ENCODE measurements at regions not wholly inside any gene's neighbourhood (a gene's known extent, or its start where the extent isn't known, plus 50 kb on each side); places are given as distances from the start of the nearest gene placed in this dataset.

DNA sequence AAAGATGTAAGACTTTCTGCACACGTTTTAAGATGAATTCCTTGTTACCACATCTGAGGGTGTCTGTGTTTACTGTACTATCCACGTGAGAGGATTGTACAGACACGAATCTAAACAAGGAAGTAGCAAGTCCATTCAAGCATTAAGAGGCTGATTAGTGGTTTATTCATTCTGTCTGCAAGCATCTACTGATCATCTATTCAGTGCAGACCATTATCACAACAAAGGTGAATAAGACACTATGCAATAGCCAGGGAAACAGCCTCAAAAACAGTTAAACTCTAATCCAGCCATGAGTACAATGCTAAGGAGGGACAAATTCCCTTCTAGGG, 111.6 kb upstream of the PZP start:
- TF ChIP-seq, protein P1, sequence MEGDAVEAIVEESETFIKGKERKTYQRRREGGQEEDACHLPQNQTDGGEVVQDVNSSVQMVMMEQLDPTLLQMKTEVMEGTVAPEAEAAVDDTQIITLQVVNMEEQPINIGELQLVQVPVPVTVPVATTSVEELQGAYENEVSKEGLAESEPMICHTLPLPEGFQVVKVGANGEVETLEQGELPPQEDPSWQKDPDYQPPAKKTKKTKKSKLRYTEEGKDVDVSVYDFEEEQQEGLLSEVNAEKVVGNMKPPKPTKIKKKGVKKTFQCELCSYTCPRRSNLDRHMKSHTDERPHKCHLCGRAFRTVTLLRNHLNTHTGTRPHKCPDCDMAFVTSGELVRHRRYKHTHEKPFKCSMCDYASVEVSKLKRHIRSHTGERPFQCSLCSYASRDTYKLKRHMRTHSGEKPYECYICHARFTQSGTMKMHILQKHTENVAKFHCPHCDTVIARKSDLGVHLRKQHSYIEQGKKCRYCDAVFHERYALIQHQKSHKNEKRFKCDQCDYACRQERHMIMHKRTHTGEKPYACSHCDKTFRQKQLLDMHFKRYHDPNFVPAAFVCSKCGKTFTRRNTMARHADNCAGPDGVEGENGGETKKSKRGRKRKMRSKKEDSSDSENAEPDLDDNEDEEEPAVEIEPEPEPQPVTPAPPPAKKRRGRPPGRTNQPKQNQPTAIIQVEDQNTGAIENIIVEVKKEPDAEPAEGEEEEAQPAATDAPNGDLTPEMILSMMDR (conservative IDR thresholded peaks at IDR 0.05; ENCODE audit: low read depth in 2 of 2): no peak
- no peak for TF ChIP-seq JUNB (IDR thresholded peaks at IDR 0.05; ENCODE audit: unreplicated experiment)
- TF ChIP-seq, protein P2, sequence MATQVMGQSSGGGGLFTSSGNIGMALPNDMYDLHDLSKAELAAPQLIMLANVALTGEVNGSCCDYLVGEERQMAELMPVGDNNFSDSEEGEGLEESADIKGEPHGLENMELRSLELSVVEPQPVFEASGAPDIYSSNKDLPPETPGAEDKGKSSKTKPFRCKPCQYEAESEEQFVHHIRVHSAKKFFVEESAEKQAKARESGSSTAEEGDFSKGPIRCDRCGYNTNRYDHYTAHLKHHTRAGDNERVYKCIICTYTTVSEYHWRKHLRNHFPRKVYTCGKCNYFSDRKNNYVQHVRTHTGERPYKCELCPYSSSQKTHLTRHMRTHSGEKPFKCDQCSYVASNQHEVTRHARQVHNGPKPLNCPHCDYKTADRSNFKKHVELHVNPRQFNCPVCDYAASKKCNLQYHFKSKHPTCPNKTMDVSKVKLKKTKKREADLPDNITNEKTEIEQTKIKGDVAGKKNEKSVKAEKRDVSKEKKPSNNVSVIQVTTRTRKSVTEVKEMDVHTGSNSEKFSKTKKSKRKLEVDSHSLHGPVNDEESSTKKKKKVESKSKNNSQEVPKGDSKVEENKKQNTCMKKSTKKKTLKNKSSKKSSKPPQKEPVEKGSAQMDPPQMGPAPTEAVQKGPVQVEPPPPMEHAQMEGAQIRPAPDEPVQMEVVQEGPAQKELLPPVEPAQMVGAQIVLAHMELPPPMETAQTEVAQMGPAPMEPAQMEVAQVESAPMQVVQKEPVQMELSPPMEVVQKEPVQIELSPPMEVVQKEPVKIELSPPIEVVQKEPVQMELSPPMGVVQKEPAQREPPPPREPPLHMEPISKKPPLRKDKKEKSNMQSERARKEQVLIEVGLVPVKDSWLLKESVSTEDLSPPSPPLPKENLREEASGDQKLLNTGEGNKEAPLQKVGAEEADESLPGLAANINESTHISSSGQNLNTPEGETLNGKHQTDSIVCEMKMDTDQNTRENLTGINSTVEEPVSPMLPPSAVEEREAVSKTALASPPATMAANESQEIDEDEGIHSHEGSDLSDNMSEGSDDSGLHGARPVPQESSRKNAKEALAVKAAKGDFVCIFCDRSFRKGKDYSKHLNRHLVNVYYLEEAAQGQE (IDR thresholded peaks at IDR 0.05; ENCODE audit: unreplicated experiment): no peak

Data from GM23338 (cell line).